ENCODE measurements at regions not wholly inside any gene's neighbourhood (a gene's known extent, or its start where the extent isn't known, plus 50 kb on each side); places are given as distances from the start of the nearest gene placed in this dataset.

DNA sequence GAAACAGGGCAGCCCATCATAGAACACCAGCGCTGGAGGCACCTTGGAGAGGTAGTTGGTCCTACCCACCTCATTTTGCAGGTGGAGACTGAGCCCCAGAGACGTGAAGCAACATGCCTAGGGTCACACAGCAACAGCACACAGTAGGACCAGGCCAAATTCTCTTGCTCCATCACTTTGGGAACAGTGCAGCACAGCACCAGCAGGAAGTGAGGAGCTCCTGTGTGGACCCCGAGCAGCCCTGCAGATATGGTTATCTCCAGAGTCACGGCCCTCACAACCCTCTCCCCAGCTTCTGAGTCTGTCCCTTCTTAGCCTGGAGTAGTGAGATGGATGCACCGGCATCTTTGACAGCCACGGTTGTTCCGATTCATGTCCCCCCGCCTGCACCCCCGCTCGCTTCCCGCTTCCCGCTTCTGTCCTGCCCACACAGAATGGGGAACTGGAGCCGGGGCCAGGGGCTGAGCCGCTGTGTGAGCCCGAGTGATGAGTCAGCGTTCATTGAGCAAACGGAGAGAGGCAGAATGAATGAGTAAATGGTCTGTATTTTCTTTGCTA is 72.6 kb upstream of the DUSP22 start:
- TF ChIP-seq, protein P1, sequence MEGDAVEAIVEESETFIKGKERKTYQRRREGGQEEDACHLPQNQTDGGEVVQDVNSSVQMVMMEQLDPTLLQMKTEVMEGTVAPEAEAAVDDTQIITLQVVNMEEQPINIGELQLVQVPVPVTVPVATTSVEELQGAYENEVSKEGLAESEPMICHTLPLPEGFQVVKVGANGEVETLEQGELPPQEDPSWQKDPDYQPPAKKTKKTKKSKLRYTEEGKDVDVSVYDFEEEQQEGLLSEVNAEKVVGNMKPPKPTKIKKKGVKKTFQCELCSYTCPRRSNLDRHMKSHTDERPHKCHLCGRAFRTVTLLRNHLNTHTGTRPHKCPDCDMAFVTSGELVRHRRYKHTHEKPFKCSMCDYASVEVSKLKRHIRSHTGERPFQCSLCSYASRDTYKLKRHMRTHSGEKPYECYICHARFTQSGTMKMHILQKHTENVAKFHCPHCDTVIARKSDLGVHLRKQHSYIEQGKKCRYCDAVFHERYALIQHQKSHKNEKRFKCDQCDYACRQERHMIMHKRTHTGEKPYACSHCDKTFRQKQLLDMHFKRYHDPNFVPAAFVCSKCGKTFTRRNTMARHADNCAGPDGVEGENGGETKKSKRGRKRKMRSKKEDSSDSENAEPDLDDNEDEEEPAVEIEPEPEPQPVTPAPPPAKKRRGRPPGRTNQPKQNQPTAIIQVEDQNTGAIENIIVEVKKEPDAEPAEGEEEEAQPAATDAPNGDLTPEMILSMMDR (IDR thresholded peaks at IDR 0.05): no peak
- TF ChIP-seq POLR2A (IDR thresholded peaks at IDR 0.05): no peak

Measured in lower leg skin (tissue), 3 donors.